IPS-18c (cell line): ENCODE measurements at regions not wholly inside any gene's neighbourhood (a gene's known extent, or its start where the extent isn't known, plus 50 kb on each side); places are given as distances from the start of the nearest gene placed in this dataset.

ENCODE experiments used
- H3K4me3 ChIP-seq: 2 replicates; pipeline ENCODE4 v1.7.0; 2013; ENCODE audit warnings: low read depth, mild to moderate bottlenecking, low read length, moderate library complexity; ENCODE audit not compliant: insufficient read depth
- H3K9me3 ChIP-seq: one replicate; pipeline ENCODE4 v1.6.1; 2013; ENCODE audit warnings: mild to moderate bottlenecking, low read length, moderate library complexity; ENCODE audit not compliant: control insufficient read depth, insufficient read depth

DNA sequence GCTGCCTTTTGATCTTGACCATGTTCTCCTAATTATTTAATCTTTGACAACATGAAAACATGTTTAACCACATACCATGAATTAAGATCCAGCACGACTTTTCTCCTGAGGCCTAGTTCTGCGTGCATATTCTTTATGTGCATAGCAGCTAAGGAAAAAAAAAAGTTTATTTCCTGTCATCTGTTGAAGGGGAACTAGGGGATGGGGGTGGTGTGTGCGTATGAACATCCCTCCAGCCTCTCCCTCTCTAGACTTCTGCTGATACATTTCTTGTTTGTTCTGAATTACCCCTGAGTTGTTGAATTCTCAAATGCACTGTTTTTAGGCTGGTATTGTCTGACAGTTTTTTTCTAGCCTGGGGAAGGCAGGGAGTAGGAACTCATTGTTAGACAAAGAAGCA, 543.3 kb downstream of the FGF9 start:
- no peaks in the 10 kb centered on the region for H3K9me3 ChIP-seq
- no peak overlapping the region for H3K4me3 ChIP-seq

DNA sequence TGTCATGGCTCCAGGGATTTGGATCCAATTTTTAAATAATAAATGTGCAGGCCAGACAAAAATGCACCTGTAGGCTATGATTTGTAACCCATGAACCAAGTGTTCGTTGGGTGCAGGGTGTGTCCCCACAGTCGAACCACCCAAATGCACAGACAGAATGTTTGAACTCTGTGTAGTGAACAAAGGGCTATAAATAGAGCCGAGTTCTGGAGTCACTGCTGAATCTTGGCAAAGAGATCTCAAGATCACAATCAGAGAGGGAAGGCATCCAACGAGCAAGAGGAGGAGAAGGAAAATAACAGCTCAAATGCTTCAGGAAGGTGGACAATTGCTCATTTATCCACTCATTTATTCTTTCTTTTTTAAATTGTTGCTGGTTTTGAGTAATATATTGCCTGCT, 547.9 kb downstream of the FGF9 start:
- Histone ChIP-seq H3K9me3 (no peaks in the 10 kb centered on the region), H3K4me3 (no peak overlapping the region)

DNA sequence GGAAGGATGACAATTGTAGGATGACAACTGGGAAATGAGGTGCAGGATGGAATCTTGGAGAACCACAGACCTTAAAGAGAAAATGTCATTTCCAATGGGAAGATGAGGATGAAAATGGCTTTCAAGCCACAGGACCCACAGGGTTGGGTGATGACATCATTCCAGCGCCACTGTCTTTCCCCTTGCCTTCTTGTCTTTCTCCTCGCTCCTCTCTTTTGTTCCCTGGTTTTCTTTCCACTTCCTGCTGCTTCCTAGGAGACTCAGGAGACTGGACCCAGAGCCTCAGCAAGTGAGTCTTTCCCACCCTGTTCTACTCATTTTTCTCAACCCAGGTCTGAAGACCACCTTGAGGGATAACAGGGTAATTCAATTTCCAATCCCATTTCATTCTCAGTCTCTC, 548.8 kb downstream of the FGF9 start:
- no peaks in the 10 kb centered on the region for H3K9me3 ChIP-seq
- H3K4me3 ChIP-seq, result no peak overlapping the region

DNA sequence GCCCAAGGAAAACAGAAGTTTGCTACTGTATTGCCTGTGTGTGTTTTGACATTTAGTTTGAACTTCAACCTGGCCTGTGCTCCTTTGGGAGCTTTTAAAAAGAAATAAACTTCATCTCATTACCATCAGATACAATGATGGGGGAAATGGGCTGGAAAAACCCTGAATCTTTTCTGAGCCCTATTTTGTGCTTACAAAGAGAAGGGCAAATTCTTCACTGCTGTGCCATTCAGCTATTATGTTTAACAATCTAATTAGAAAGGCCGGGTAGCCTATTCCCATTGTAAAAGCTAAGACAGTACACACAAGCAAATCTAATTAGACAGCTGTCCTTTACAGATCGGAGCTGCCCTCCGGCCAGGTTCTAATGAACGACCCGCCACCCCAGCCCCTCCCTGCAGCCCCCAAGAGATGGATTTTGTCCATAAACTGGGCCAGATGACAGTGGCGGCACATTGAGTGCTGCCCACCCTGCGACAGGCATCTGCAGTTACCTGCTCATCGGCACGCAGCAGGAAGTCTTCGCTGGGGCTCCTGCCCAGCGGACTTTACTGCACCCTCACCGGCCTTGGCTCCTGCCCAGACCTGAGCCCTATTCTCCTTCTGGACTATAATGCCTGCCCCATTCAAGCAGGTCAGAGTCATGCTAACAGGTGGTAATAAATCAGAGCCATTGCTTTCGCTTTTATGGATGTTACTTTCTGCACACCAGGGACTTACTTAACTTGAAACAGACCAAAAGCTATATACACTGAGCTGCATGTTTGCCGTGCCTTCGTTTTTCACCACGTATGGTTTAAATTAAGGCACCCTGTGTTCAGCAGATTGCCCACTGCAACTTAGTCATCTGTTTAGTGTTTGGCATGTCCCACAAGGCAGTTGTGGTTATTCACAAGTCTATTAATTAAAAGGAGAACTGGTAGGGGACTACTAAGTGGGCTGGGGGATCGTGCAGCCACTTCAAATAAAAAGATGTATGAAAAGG, 549.6 kb downstream of the FGF9 start:
- Histone ChIP-seq H3K4me3 (no peak overlapping the region), H3K9me3 (no peaks in the 10 kb centered on the region)

DNA sequence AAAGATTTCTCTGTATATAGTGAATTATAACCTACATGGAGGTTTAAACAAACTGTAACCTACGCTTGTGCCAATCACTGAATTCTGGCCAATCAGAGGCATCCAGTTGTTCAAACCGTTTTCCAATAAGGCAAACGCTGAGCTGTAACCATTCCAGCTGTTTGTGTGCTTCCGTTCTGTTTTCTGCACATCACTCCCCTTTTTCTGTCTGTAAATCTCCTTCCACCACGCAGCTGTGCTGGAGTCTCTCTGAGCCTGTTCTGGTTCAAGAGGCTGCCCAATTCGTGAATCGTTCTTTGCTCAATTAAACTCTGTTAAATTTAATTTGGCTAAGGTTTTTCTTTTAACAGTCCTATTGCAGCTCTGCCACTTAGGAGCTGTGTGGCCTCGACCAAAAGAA, 552.5 kb downstream of the FGF9 start:
- Histone ChIP-seq H3K4me3 (no peak overlapping the region), H3K9me3 (no peaks in the 10 kb centered on the region)

DNA sequence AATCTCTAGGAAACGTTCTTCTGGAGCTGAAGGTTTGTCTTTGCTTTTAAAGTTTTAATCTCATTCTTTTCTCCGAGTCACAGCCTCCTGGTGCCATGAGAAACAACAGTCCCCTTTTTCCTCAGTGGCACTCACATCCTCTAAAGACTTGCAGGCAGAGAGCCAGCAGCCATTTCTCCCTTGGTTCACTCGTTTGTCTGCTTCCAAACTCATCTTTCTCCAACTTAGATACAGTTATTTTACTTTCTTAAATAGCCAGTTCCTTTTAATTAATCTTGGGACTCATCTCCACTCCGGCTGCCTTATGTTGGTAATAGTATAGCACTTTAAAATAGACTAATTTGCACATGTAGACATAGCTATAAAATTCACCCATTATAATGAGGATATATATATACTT, 555.2 kb downstream of the FGF9 start:
- H3K4me3 ChIP-seq, result no peak overlapping the region
- no peaks in the 10 kb centered on the region for H3K9me3 ChIP-seq

DNA sequence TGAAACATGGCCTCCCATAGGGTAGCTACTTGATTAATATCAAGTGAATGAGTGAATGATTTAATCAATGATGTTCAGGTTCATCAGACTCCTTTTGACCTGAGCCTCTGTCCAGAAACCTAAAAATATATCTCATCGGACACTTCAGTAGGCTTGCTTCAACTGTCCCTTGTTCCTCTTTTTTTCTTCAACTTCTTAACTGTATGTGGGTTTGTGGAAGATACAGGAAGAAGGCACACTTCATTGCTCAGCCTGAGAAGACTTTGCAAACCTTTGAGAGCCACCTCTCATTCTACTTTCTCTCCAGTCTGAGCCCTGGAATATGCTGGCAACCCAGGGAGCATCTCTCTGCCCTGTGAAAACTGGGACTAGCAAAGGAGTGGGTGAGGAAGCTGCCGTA, 557.0 kb downstream of the FGF9 start:
- Histone ChIP-seq H3K9me3 (no peaks in the 10 kb centered on the region), H3K4me3 (no peak overlapping the region)

DNA sequence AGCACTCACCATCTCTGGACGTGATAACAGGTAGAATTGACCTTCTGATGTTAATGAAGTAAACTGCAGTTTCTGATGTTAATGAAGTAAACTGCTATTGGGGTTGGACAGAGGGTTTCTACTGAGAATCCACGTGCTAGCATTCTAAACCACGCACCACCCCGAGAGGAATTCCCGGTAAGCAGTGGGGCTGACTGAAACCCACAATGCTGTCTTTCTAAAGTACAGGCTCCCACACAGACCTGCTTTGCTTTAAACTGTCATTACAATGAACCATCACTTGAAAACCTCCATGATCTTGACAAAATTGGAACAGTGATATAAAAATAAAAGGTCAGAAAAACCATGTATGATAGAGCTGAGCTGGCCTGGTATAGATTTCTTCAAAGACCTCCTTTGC, 559.0 kb downstream of the FGF9 start:
- no peak overlapping the region for H3K4me3 ChIP-seq
- H3K9me3 ChIP-seq, result no peaks in the 10 kb centered on the region

DNA sequence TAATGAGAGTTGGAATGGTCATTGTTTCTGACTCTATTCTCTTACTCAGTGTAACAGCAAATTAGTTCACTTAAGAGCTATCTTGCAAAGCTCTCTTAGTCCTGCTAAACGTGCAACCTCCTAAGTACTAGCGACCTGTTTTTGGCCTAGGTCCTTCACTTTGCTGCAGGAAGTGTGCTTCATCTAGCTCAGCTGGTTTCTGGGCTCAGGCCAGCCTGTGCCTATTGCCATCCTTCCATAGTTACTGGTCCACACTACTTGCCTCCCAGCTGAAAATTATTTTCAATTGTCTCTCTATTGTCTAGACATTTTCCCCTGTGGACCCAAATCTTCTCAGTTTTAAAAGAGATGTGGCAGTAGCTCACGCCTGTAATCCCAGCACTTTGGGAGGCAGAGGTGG, 561.3 kb downstream of the FGF9 start:
- H3K4me3 ChIP-seq, result no peak overlapping the region
- no peaks in the 10 kb centered on the region for H3K9me3 ChIP-seq

DNA sequence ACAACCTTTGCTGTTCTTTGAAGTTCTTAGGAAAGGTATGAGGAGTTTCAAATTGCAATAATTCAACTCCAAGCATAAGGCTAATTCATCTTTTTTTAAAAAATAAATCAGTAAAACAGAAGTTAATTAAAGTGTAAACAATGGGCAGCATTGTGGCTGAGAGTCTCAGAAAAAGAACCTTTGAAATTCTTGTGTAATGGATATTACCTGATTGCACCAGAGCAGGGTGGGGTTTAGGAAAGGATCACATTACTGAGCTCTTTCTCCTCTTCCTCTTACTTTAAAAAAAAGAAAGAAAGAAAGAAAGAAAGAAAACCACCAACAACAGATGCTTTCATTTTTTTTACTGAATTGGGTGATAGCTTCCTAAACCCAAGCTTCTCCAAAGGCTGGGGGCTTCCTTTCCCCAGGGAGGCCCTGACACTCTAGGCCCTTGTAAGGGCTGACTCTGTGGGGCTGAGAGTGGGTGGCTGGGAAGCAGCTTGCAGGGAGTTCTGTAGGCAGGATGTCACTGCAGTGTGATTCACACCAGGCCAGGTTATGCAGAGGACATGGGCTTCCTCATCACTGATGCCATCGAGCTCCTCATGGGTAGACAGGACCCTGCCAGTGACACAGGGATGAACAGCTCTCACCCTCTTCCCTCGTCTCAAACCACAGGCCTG, 564.5 kb downstream of the FGF9 start:
- H3K9me3 ChIP-seq, result no peaks in the 10 kb centered on the region
- H3K4me3 ChIP-seq, result no peak overlapping the region

DNA sequence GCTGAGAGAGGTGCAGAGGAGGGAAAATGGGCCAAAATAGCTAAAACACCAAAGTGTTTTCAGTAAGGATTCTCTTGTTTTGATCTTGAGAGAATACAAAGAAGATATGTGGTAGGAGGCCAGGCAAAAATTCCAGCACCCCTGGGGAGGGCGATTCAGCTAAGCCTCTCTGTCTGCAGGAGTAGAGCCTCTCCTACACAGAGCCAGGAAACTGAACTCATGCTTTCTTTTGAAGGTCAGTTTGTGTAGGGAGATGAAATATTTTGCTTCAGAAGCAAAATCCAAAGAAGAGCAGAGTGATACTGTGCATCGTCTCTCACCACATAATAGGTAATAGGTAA, 565.0 kb downstream of the FGF9 start:
- Histone ChIP-seq H3K4me3 (no peak overlapping the region), H3K9me3 (no peaks in the 10 kb centered on the region)

DNA sequence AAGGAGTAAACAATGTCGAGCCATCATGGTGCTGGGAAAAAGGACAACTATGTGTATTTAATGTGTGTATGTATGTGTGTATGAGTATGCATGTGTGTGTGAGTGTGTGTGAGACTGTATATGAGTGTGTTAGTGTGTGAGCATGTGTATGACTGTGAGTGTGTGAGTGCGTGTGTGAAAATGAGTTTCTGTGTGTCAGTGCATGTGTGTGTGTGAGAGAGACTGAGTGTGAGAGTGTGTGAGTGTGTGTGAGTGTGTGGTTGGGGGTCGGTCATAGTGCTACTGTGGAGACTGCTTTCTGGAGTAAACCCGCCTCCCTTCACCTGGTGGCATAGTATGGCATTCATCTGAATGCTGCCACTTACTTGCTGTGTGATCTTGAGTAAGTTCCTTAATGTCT, 567.4 kb downstream of the FGF9 start:
- Histone ChIP-seq H3K4me3 (no peak overlapping the region), H3K9me3 (peaks cover 5% of the 10 kb centered on the region)

DNA sequence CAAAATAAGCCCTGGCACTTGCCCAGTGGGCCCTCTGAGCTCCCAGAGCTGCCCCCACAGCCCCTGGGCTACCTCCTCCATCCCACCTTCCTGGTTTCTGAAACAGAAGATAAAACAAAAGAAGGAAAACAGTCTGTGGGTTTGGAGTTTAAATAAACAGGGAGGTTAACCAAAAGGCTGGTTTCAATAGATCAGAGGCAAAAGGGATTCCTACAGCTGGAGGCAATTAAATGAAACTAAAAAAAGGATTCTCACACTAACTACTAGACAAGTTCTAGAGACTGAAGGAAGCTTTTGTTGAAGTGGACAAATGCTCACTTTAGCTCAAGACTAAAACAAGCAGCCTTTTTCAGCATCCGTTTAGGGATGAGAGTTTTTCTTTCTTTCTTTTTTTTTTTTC, 569.8 kb downstream of the FGF9 start:
- peaks cover 5% of the 10 kb centered on the region for H3K9me3 ChIP-seq
- no peak overlapping the region for H3K4me3 ChIP-seq

DNA sequence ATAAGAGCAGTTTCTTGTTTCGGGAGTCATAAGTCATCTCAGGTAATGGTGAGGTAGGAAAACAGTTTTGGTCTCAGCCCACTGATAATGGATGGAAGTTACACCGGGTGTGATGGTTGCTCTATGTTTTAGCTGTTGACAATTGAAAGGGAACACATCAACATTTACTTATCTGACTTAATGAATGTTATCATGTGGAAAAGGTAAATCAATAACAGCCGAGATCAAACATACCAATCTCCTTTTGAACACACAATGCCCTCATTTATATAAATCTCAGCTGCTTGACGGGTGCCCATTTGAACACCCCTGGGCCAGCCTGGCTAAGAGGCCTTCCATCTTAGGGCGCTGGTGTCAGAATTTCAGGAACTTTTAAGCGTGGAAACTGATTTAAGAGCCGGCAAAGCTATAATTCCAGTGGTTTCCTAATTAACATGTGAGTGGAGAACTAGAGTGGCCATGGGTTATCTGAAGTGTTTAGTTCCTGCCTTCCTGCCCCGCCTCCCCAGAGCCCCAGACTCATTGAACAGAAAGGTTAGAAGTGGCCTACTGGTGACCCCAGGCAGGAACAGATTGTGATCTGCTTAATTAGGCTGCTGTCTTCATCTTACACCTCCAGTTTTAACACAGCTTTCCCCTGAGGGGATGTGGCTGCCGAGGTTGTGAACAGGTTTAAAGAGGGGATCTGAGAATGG, 572.7 kb downstream of the FGF9 start:
- Histone ChIP-seq H3K4me3 (no peak overlapping the region), H3K9me3 (peaks cover 5% of the 10 kb centered on the region)

DNA sequence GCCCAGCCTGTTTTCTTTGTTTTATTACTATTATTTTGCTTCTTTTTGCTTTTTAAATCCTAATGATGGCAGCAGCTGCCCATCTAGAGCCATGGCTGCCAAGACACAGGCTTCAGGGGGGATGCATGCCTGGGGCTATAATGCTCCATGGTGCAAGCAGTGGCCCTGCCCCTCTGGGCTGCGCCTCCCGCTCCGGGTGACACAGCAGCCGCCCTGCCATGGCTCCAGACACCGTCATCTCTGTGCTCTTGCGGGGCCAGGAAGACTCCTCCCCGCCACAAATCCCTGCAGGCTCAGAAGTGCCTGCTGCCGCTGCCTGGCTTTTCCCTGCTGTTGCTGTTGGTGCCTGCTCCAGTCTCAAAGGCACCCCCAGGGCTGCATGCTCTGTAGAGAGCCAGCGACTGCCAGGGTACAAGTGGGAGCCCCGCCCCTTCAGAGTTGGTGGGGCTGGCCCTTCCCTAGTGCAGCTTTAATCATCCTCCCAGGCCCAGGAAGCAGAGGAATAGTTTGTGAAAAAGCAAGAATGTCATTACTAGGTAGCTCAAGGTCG, 581.5 kb downstream of the FGF9 start:
- Histone ChIP-seq H3K9me3 (no peaks in the 10 kb centered on the region), H3K4me3 (no peak overlapping the region)

DNA sequence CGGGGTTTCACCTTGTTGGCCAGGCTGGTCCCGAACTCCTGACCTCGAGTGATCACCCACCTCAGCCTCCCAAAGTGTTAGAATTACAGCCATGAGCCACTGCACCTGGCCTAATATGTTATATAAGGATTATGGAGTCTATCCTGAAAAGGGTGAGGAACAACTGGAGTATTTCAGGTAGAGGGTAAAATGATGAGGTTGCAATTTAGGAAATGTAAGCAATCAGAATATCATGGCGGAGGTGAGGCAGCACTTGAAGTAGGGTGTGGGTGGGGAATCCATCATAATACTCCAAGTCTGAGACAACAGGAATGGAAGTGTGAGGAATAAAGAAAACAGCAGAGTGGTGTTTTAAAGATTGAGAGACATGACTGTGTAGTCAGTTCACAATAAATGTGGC, 582.2 kb downstream of the FGF9 start:
- Histone ChIP-seq H3K4me3 (no peak overlapping the region), H3K9me3 (no peaks in the 10 kb centered on the region)

DNA sequence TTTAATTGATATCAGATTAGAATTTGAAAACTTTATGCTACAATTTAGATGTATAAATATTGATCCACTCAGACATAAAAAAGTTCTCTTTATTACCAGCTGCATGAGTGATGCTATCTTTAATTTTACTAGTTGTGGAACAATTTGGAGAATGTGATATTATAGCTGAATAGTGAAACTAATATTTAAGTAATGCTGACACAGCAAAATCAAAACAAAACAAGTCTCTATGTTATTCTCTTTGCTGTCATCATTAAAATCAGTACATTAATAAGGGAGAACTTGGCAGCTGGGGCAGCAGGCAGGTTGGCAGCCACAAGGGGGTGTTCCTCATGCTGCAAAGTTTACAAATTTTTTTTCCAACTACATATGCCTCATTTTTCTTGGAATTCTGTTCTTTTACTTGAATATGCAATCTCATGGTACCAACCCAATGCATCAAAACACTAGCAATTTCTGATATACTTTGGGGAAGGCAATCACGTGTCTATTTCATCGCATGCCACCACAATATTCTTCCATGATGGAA, 585.3 kb downstream of the FGF9 start:
- Histone ChIP-seq H3K4me3 (no peak overlapping the region), H3K9me3 (no peaks in the 10 kb centered on the region)
